Liver (tissue), 3 donors: ENCODE measurements at regions not wholly inside any gene's neighbourhood (a gene's known extent, or its start where the extent isn't known, plus 50 kb on each side); places are given as distances from the start of the nearest gene placed in this dataset.

Experiments
- EGR1 ChIP-seq, 2 donors: IDR thresholded peaks; 2 replicates each; pipeline ENCODE4 v1.6.1; 2016 to 2018; ENCODE audit warnings: antibody characterized with exemption in 2 of 2, low read depth in 2 of 2
- GABPA ChIP-seq, 2 donors: IDR thresholded peaks in 1 of 2; conservative IDR thresholded peaks in 1 of 2; 2 replicates each; pipeline ENCODE4 v1.6.1; 2016; ENCODE audit warnings: antibody characterized with exemption in 2 of 2, mild to moderate bottlenecking in 1 of 2, moderate library complexity in 1 of 2
- HNF4A ChIP-seq, 2 donors: conservative IDR thresholded peaks; 2 replicates each; pipeline ENCODE4 v1.6.1; 2016; ENCODE audit warnings: antibody characterized with exemption in 2 of 2, mild to moderate bottlenecking in 2 of 2
- JUND ChIP-seq, 2 donors: IDR thresholded peaks; 2 replicates each; pipeline ENCODE4 v1.6.1; 2016; ENCODE audit warnings: antibody characterized with exemption in 2 of 2
- MAX ChIP-seq: IDR thresholded peaks from 2 replicates; pipeline ENCODE4 v1.6.1; 2016; ENCODE audit warnings: antibody characterized with exemption
- NR2F2 ChIP-seq: IDR thresholded peaks from 2 replicates; pipeline ENCODE4 v1.6.1; 2016; ENCODE audit warnings: antibody characterized with exemption
- RAD21 ChIP-seq, 2 donors: IDR thresholded peaks; 2 replicates each; pipeline ENCODE4 v1.6.1; 2016; ENCODE audit warnings: antibody characterized with exemption in 2 of 2, mild to moderate bottlenecking in 2 of 2
- RXRA ChIP-seq, 2 donors: IDR thresholded peaks; 2 replicates each; pipeline ENCODE4 v1.6.1; 2017 to 2018; ENCODE audit warnings: antibody characterized with exemption in 2 of 2, mild to moderate bottlenecking in 1 of 2
- SP1 ChIP-seq: IDR thresholded peaks from 2 replicates; pipeline ENCODE4 v1.6.1; 2018; ENCODE audit warnings: antibody characterized with exemption, mild to moderate bottlenecking
- TAF1 ChIP-seq: conservative IDR thresholded peaks from 2 replicates; pipeline ENCODE4 v1.6.1; 2016; ENCODE audit warnings: antibody characterized with exemption, mild to moderate bottlenecking
- YY1 ChIP-seq: IDR thresholded peaks from 2 replicates; pipeline ENCODE4 v1.6.1; 2016; ENCODE audit warnings: antibody characterized with exemption, mild to moderate bottlenecking
- TF ChIP-seq, protein P1 (sequence below): fragments of 150-350 bp; IDR thresholded peaks from 2 replicates; pipeline ENCODE4 v1.5.1; 2017; ENCODE audit warnings: improper control_type of control experiment, low read depth, low read length; ENCODE audit not compliant: missing input control
- TF ChIP-seq, protein P2 (sequence below): IDR thresholded peaks from 2 replicates; pipeline ENCODE4 v1.6.1; 2016; ENCODE audit warnings: antibody characterized with exemption, mild to moderate bottlenecking
- TF ChIP-seq, protein P3 (sequence below): IDR thresholded peaks from 2 replicates; pipeline ENCODE4 v1.6.1; 2016; ENCODE audit warnings: antibody characterized with exemption
- donor health status: healthy.
- donor health status: healthy.

DNA sequence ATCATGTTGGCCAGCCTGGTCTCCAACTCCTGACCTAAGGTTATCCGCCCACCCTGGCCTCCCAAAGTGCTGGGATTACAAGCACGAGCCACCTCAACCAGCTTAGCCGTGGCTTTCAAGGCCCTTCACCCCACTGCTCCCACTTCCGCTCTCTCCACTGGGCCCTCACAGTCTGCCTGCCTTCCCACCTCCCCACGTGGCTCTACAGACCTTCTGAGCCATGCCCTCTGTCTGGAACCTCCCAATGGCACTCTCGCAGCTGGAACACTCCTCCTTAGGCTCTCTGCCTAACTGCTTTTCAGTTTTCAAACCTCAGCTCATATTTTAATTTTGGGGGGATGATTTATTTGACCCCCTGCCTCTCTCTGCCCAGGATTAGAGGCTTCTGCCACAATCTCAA, 59.3 kb upstream of the SH3RF1 start:
- TF ChIP-seq EGR1 (IDR thresholded peaks at IDR 0.05; ENCODE audit: low read depth in 2 of 2) = no peak
- no peak for TF ChIP-seq MAX
- no peak for TF ChIP-seq GABPA (IDR thresholded peaks at IDR 0.05 in 1 of 2, conservative IDR thresholded peaks at IDR 0.05 in 1 of 2)
- TF ChIP-seq, protein P1, sequence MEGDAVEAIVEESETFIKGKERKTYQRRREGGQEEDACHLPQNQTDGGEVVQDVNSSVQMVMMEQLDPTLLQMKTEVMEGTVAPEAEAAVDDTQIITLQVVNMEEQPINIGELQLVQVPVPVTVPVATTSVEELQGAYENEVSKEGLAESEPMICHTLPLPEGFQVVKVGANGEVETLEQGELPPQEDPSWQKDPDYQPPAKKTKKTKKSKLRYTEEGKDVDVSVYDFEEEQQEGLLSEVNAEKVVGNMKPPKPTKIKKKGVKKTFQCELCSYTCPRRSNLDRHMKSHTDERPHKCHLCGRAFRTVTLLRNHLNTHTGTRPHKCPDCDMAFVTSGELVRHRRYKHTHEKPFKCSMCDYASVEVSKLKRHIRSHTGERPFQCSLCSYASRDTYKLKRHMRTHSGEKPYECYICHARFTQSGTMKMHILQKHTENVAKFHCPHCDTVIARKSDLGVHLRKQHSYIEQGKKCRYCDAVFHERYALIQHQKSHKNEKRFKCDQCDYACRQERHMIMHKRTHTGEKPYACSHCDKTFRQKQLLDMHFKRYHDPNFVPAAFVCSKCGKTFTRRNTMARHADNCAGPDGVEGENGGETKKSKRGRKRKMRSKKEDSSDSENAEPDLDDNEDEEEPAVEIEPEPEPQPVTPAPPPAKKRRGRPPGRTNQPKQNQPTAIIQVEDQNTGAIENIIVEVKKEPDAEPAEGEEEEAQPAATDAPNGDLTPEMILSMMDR = no peak
- TF ChIP-seq, protein P2, sequence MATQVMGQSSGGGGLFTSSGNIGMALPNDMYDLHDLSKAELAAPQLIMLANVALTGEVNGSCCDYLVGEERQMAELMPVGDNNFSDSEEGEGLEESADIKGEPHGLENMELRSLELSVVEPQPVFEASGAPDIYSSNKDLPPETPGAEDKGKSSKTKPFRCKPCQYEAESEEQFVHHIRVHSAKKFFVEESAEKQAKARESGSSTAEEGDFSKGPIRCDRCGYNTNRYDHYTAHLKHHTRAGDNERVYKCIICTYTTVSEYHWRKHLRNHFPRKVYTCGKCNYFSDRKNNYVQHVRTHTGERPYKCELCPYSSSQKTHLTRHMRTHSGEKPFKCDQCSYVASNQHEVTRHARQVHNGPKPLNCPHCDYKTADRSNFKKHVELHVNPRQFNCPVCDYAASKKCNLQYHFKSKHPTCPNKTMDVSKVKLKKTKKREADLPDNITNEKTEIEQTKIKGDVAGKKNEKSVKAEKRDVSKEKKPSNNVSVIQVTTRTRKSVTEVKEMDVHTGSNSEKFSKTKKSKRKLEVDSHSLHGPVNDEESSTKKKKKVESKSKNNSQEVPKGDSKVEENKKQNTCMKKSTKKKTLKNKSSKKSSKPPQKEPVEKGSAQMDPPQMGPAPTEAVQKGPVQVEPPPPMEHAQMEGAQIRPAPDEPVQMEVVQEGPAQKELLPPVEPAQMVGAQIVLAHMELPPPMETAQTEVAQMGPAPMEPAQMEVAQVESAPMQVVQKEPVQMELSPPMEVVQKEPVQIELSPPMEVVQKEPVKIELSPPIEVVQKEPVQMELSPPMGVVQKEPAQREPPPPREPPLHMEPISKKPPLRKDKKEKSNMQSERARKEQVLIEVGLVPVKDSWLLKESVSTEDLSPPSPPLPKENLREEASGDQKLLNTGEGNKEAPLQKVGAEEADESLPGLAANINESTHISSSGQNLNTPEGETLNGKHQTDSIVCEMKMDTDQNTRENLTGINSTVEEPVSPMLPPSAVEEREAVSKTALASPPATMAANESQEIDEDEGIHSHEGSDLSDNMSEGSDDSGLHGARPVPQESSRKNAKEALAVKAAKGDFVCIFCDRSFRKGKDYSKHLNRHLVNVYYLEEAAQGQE = no peak
- TF ChIP-seq YY1 = no peak
- TF ChIP-seq, protein P3, sequence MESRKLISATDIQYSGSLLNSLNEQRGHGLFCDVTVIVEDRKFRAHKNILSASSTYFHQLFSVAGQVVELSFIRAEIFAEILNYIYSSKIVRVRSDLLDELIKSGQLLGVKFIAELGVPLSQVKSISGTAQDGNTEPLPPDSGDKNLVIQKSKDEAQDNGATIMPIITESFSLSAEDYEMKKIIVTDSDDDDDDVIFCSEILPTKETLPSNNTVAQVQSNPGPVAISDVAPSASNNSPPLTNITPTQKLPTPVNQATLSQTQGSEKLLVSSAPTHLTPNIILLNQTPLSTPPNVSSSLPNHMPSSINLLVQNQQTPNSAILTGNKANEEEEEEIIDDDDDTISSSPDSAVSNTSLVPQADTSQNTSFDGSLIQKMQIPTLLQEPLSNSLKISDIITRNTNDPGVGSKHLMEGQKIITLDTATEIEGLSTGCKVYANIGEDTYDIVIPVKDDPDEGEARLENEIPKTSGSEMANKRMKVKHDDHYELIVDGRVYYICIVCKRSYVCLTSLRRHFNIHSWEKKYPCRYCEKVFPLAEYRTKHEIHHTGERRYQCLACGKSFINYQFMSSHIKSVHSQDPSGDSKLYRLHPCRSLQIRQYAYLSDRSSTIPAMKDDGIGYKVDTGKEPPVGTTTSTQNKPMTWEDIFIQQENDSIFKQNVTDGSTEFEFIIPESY = no peak
- no peak for TF ChIP-seq TAF1
- TF ChIP-seq RXRA (IDR thresholded peaks at IDR 0.05) = no peak
- TF ChIP-seq RAD21 (IDR thresholded peaks at IDR 0.05) = no peak
- no peak for TF ChIP-seq JUND (IDR thresholded peaks at IDR 0.05)
- no peak for TF ChIP-seq SP1
- TF ChIP-seq NR2F2 = no peak
- TF ChIP-seq HNF4A (conservative IDR thresholded peaks at IDR 0.05) = no peak
